Skeletal muscle cell (primary cell): ENCODE measurements at regions not wholly inside any gene's neighbourhood (a gene's known extent, or its start where the extent isn't known, plus 50 kb on each side); places are given as distances from the start of the nearest gene placed in this dataset.

ENCODE experiments used
- DNase-seq: peaks from one replicate; pipeline ENCODE4 v3.0.0-alpha.2; 2010; ENCODE audit warnings: low read depth
- H3K4me3 ChIP-seq: 2 replicates; pipeline ENCODE4 v1.5.1; 2011; ENCODE audit warnings: low read depth, mild to moderate bottlenecking, control low read depth, low read length, moderate library complexity

DNA sequence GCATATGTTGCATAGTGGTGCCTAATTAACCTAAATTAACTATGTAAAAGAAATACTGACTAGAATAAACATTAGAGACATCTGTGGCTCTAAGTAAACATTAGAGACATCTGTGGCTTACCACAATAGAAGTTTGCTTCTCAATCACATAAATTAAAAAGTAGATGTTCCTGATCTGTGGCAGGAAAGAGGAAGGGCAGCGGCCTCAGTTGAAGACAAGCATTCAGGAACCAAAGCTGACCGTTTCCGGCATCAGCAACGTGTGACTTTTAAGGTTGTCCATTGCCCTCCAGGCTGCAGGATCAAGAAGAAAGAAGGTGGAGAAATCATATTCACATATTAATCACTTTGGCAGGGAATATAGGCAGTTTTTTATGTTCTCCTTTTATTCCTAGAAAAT lies 336.3 kb upstream of the TRAM1L1 start:
- no peak overlapping the region for H3K4me3 ChIP-seq
- DNase-seq: no peak

DNA sequence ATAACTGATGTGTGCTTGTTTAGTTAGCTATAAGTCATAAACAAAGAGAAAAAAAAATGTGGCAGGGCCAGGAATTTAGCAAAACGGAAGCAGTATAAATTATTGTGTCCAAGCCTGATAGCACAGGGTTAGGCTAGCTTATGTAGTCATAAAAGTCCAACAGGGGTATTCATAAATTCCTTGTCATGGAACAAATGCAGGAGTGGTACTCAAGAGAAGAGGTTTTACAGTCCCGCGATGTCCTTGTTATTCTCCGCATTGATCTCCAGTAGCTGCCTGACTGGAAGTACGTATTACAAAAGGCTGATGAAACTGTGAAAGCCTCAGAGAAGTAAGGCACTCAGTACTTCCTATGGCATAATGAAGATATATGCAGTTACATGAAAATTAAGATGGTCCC lies 336.9 kb upstream of the TRAM1L1 start:
- no peak for DNase-seq
- H3K4me3 ChIP-seq: no peak overlapping the region

DNA sequence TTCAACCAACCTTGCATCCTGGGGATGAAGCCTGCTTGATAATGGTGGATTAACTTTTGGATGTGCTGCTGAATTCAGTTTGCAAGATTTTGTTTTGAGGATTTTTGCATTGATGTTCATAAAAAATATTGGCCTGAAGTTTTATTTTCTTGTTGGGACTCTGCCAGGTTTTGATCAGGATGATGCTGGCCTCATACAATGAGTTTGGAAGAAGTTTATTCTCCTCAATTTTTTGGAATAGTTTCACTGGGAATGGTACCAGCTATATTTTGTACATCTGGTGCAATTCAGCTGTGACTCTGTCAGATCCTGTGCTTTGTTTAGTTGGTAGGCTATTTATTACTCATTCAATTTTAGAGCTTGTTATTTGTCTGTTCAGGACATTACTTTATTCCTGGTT lies 340.3 kb upstream of the TRAM1L1 start:
- H3K4me3 ChIP-seq: no peak overlapping the region
- no peak for DNase-seq

DNA sequence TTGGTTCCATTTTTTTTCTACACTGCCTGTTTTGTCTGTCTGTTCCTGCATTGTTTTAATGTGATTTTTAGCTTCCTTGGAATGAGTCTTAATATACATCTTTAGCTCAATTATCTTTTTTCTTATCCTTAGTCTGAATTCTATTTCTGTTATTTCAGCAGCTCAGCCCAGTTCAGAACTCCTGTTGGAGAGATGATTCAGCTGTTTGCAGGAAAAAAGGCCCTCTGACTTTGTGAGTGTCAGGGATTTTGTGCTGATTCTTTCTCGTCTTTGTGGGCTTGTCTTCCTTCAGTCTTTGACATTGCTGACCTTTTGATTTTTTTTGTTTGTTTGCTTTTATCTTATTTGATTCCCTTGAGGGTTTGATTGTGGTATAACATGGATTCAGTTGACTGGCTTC lies 343.2 kb upstream of the TRAM1L1 start:
- no peak for DNase-seq
- no peak overlapping the region for H3K4me3 ChIP-seq

DNA sequence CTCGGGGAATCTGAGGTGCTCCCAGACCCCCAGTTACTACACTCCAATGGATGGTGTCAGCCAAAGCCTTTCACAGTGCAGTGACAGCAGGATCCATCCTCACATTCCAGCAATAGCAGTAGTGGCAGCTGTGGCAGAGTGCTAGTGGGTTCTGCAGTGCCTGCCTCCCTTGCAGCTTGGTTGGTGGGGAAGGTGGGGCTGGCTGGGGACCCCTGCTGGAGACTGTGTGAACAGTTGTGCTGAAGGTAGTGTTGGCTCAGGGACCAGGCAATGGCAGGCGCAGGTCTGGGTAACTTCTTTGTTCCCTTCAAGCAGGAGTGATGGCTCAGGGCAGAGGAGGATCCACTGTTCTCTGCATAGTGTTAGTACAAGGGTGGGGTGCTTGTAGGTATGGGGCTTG lies 343.7 kb upstream of the TRAM1L1 start:
- no peak overlapping the region for H3K4me3 ChIP-seq

DNA sequence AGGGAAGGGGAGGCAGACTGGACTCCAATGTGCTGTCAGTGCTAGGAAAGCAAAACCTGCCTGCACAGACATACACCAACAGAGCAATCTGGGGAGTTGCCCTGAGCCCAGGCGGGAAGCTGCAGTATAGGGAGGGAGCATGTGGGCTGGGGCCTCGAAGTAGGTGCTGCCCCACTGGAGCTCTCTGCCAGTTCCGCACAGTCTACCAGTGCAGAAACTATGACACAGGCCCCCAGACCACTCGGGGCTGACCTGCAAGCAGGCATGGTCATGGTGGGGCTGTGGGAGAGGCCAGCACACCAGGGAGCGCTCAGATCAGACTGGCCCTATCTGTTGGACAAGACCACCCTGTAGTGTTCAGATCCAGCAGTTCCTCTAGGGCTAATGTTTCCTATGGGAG lies 344.1 kb upstream of the TRAM1L1 start:
- no peak overlapping the region for H3K4me3 ChIP-seq
- DNase-seq: no peak

More for the DNA sequence above, 343.7 kb upstream of the TRAM1L1 start:
- DNase-seq: no peak

DNA sequence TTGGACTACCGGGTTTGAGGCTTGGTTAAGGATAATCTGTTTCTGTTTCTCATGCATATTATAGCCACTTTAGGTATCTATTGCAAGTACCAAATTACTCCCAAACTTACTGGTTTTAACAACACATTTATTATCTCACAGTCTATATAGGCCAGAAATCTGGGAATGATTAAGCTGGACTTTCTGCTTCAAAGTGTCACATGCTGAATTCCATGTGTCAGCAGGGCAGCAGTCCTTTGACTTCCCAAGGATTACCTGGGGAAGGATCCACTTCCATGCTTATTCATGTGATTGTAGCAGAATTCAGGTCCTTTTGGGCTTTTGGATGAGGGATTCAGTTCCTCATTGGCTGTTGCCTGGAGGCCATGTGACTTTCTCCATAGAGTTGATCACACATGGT lies 349.0 kb upstream of the TRAM1L1 start:
- DNase-seq: no peak
- H3K4me3 ChIP-seq: no peak overlapping the region

DNA sequence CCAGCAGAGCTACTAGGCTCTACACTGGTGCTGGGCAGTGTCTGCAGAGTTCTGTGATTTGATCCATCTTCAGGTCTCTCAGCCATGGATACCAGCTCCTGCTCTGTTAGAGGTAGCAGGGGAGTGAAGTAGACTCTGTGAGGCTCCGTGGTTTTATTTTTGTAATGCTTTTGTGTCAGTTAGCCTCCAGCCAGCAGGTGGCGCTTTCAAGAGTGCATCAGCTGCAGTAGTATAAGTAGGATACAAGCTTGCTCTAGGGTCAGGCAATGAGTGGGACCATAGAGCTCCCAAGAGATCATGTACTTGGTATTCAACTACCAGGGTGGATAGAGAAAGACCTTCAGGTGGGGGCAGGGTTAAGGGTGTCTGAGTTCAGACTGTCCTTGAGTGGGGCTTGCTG lies 362.5 kb upstream of the TRAM1L1 start:
- H3K4me3 ChIP-seq: no peak overlapping the region
- DNase-seq: no peak

DNA sequence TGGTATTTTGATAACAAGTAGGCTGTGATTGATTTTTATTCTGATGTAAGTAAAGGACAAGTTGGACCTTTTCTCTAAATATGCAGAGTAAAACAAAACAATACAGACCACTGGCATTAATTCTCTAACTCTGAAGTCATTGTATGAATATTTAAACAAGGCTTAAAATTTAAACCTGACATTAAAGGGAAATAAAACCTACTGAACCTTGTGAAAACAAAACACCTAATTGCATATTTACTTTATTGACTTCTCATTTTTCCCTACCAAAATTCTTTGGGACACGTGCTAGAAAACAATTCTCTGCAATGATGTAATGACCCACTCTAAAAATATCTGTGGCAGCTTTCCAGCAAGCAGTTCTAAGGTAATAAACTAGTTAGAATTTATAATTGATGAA lies 369.7 kb upstream of the TRAM1L1 start:
- DNase-seq: no peak
- no peak overlapping the region for H3K4me3 ChIP-seq

DNA sequence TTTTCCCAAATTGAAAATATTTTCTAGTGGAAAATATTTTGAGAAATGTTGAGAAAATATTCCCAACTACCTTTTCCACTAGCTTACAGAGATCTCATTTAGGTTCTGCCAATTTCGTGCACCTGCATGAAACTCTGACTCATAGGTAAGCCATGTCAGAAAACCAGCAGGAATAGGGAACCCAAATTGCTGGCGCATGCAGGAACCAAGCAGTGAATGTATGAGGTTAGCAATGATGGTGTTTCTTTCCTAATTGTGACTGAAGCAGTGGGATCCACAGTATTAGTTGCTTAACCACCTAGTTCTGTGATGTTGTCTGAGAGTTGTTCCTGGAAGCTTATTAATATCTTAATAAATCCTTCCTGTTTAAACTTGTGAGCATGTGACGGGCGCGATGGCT lies 381.0 kb upstream of the TRAM1L1 start:
- no peak for DNase-seq
- H3K4me3 ChIP-seq: no peak overlapping the region

DNA sequence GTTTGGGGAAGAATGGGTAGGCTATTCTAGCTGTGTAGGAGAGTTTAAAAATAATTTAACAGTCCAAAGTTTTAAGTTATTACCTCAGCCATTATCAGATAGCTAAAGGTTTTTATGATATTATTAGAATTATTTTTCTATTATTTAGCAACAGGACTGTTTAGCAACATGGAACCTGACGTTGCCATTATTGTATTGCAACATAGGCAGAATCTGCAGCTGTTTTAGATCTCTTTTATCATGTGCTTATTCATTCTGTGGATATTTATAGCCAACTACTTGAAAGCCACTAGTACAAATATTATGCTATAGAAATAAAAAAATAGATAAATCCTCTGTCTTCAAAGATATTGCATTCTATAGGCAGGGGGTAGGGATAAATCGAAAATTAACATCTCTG lies 382.0 kb upstream of the TRAM1L1 start:
- no peak overlapping the region for H3K4me3 ChIP-seq
- DNase-seq: no peak

DNA sequence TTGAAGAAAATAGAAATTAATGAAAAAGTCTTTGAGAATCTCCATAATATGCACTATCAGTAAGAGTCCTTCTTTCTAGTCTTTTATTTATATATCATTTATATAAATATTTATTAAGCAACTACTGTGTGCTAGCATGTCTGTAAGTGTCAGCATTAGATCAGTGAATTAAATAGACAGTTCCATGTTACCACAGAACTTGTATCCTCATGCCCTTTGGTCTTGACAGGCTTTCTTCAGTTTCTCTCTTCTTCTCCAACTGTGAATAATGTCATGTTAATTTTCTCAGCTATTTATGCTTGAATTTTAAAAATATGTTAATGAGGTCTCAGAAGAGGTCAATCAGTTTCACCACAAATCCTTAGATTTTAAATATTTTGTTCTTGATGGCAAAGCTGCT lies 389.6 kb upstream of the TRAM1L1 start:
- no peak overlapping the region for H3K4me3 ChIP-seq
- DNase-seq: no peak

DNA sequence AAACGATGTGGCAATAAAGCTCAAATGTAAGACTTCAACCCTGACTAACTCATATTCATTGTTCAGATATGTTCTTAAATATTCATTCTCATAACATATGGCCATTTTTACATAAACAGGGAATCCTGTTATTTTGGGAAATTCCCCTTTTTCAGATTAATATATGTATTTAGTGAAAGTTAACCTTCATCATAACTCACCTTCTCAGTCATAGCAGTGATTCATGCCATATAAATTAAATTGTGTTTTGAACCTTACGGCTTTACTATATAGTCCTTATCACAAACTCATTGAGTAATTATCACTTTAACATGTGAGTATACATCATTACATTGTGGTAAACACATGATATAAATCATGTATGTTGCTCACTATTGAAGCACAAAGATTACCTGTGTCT lies 392.5 kb upstream of the TRAM1L1 start:
- H3K4me3 ChIP-seq: no peak overlapping the region
- no peak for DNase-seq

DNA sequence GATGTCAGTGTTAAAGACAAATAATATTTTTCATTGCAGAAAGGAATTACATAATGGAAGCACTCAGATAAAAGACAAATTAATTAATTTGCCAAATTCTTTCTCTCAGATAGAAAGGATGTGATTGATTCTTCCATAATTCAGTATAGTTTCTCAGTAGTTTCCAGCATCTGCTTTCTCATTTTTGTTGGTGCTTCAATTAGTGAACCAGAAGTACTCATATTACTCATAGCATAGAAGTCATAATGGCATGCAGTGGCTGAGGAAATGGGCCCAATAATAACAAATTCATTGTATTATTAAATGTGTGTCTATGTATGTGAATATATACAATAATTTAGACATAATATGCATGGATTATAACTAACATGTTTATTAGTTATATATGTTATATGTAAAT lies 393.3 kb upstream of the TRAM1L1 start:
- no peak for DNase-seq
- no peak overlapping the region for H3K4me3 ChIP-seq

DNA sequence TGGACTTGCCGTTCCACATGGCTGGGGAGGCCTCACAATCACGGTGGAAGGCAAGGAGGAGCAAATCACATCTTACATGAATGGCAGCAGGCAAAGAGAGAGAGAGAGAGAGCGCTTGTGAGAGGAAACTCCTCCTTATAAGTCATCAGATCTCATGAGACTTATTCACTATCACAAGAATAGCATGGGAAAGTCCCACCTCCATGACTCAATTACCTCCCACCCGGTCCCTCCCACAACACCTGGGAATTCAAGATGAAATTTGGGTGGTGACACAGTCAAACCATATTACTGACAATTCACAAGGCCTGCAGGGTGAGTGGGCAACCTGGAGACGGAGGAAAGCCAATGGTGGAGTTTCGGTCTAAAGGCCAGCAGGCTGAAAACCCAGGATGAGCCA lies 394.3 kb upstream of the TRAM1L1 start:
- no peak overlapping the region for H3K4me3 ChIP-seq
- DNase-seq: no peak

DNA sequence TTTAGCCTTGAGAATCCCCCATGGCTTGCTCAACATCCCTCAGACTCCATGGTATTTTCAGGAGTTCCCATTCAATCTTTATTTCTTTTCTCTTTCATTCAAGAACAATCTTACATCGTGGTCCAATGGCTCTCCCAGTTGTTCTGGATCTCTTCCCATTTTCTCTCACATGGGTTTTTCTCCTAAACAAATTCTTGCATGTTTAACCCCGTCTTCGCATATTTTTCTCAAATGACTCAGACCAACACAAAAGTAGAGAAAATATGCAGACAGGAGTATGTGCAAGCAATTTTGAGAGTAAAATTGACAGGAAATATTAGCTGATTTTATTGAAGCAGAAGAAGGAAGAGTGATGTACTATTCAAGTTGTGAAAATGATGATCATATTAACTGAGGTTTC lies 396.4 kb upstream of the TRAM1L1 start:
- no peak for DNase-seq
- no peak overlapping the region for H3K4me3 ChIP-seq

DNA sequence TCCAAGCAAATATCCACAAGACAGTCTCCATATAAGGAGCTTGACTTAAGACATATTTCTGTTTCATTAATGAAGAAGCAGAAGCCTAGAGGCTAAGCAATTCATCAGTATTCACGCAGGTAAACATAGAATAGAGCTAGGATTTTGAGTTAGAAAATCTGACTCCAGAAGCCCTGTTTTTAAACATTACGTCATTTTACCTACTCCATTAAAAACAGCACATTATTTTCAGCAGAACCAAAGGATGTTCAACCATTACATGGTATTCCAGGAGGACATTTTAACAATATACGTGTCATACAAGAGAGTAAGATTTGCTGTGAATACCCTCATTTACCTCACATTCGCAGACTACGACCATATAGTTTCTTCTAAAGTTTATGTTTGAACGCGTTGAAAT lies 403.3 kb upstream of the TRAM1L1 start:
- H3K4me3 ChIP-seq: no peak overlapping the region
- DNase-seq: no peak

DNA sequence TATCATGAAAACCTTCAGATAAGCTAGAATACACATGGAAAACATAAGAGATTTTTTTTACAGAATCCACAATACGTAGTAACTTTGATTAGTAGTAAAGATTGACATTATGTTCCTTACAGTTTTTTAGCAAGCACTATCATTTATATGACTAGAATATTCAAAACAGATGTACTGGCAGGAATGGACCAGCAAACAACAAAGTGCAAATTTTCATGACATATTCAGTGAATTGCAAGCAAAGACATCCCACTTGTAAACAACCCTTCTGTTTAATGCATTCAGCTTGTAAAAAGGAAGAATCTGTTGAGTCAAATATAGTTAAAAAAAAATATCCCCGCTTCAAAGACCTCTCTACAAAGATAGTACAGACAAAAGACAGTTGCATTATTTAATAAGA lies 403.7 kb upstream of the TRAM1L1 start:
- H3K4me3 ChIP-seq: no peak overlapping the region

DNA sequence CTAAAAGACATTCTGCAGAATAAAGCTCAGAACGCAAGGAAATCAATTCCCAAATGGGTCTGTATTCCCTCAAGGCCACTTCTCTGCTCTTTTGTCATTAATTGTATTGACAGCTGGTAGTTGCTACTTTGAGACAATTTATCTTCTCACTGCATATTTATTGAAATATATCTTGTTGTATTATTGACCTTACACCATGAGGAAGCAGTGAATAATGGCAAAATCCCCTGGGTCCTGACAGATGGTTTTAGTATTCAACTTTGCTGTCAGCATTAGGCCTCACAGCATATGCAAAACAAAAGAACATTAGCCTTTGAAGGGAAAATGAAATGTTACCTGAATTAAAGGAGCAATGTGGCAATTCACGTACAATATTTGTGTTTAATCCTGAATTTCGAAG lies 406.1 kb upstream of the TRAM1L1 start:
- DNase-seq: no peak
- no peak overlapping the region for H3K4me3 ChIP-seq

More for the DNA sequence above, 403.7 kb upstream of the TRAM1L1 start:
- DNase-seq: no peak

DNA sequence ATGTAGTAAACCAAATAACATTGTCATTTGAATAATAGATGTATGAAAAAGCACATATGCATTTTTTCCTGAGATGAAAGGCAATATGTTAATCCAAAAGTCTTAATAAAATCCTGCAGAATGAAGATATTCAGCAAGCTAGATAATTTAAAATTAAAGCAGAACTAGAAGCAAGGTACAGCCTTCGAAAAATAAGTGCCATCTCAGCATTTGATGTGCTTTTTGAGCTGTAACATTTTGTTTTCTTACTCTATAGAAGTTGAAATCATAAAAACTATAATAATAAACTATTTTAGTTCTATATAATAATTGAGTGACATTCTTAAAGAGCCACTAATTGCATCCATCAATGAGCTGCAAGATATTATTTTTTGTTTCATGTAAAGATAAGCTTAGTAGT lies 410.4 kb upstream of the TRAM1L1 start:
- no peak overlapping the region for H3K4me3 ChIP-seq
- DNase-seq: no peak

DNA sequence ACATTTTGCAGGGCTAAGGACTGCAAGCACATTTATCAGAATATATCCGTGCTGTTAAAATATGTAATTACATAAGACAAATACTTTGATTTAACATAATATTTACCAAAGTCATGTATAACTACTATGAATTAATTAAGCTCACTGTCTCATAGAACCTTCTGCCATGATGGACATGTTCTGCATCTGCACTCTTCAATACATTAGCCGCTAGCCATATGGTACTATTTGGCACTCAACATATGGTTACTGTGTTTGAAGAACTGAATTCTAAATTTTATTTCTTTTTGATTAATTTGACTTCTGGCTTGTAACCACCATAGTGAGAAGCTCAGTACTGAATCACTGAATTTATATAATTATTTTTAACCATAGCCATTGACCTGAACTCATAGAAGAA lies 427.0 kb upstream of the TRAM1L1 start:
- no peak for DNase-seq
- H3K4me3 ChIP-seq: no peak overlapping the region

DNA sequence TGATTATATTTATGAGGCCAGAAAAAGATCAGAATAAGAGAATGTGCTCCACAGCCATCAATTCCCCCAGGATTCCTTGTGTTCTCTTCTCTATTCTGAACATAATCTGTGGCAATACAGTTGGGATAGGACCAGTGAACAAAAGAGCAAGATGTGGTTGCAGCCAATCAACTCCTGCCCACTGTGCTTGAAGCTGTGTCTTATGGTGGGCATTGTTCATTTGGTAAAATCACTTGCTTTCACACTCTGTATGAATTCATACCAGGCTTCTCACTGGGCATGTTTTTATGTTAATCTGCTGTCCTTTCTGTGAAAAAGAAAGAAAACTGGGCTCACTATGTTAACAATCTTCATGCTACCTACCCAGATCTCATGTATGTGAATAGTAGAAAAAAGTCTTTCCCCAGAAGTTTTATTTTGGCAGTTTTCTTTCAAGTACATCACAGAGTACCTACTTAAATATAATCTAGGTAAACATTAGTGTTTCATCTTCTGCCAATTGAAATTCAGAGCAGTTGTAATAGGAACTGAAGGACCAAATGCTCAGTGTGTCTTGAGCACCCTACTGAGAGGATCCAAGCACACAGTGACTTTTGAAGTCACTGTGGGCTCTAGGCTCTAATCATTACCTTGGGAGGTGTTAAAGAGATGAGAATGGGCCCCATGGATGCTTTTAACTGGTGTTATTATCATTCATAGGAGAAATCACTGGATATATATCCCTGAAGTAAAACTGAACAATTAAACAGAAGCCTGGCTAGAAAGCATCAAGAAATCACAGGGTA lies 429.2 kb upstream of the TRAM1L1 start:
- DNase-seq: no peak
- no peak overlapping the region for H3K4me3 ChIP-seq
